H9 (cell line): ENCODE measurements at regions not wholly inside any gene's neighbourhood (a gene's known extent, or its start where the extent isn't known, plus 50 kb on each side); places are given as distances from the start of the nearest gene placed in this dataset.

Experiments used
- DNase-seq: peaks from one replicate; pipeline ENCODE4 v3.0.0-alpha.2; 2017
- H2AFZ ChIP-seq: one replicate; pipeline ENCODE4 v1.6.1; 2013; ENCODE audit warnings: mild to moderate bottlenecking, low read length, control low read depth, moderate library complexity
- H2AK5ac ChIP-seq: 2 replicates; pipeline ENCODE4 v1.6.1; 2013; ENCODE audit warnings: low read length, control low read depth, mixed read lengths; ENCODE audit not compliant: insufficient read length
- H2BK120ac ChIP-seq: one replicate; pipeline ENCODE4 v1.6.1; 2013; ENCODE audit warnings: low read depth, mild to moderate bottlenecking, low read length, control low read depth, inconsistent platforms; ENCODE audit not compliant: poor library complexity, severe bottlenecking
- H2BK12ac ChIP-seq: 2 replicates; pipeline ENCODE4 v1.6.1; 2013; ENCODE audit warnings: low read length, control low read depth, mixed read lengths, low read depth; ENCODE audit not compliant: insufficient read length
- H2BK15ac ChIP-seq: 2 replicates; pipeline ENCODE4 v1.6.1; 2013; ENCODE audit warnings: low read depth, low read length, control low read depth
- H2BK20ac ChIP-seq: one replicate; pipeline ENCODE4 v1.6.1; 2013; ENCODE audit warnings: low read depth, mild to moderate bottlenecking, low read length, control low read depth, inconsistent platforms; ENCODE audit not compliant: poor library complexity, severe bottlenecking
- H2BK5ac ChIP-seq: 2 replicates; pipeline ENCODE4 v1.6.1; 2013; ENCODE audit warnings: low read length, control low read depth, mixed read lengths; ENCODE audit not compliant: insufficient read length
- H3K14ac ChIP-seq: 2 replicates; pipeline ENCODE4 v1.6.1; 2013; ENCODE audit warnings: low read length, control low read depth; ENCODE audit not compliant: insufficient read depth
- H3K18ac ChIP-seq: 2 replicates; pipeline ENCODE4 v1.6.1; 2013; ENCODE audit warnings: low read depth, mild to moderate bottlenecking, mixed read lengths, low read length, control low read depth; ENCODE audit not compliant: insufficient read length
- H3K23ac ChIP-seq: 2 replicates; pipeline ENCODE4 v1.6.1; 2013; ENCODE audit warnings: low read length, control low read depth, mixed read lengths, low read depth; ENCODE audit not compliant: insufficient read length
- H3K23me2 ChIP-seq: 2 replicates; pipeline ENCODE4 v1.6.1; 2013; ENCODE audit warnings: low read depth, mild to moderate bottlenecking, mixed read lengths, low read length, control low read depth; ENCODE audit not compliant: insufficient read length, poor library complexity, severe bottlenecking
- H3K27ac ChIP-seq: 2 replicates; pipeline ENCODE4 v1.5.1; 2013; ENCODE audit warnings: low read length, control low read depth, mixed read lengths, low read depth; ENCODE audit not compliant: insufficient read length
- H3K27me3 ChIP-seq: 2 replicates; pipeline ENCODE4 v1.6.1; 2013; ENCODE audit warnings: low read length, control low read depth, inconsistent platforms; ENCODE audit not compliant: insufficient read depth
- H3K4ac ChIP-seq: 2 replicates; pipeline ENCODE4 v1.6.1; 2013; ENCODE audit warnings: low read depth, mild to moderate bottlenecking, control low read depth, inconsistent platforms, low read length, moderate library complexity
- H3K4me1 ChIP-seq: 2 replicates; pipeline ENCODE4 v1.6.1; 2013; ENCODE audit warnings: low read length, control low read depth, inconsistent platforms; ENCODE audit not compliant: insufficient read depth
- H3K4me2 ChIP-seq: 2 replicates; pipeline ENCODE4 v1.6.1; 2013; ENCODE audit warnings: low read length, control low read depth, mixed read lengths; ENCODE audit not compliant: insufficient read length, insufficient read depth
- H3K56ac ChIP-seq: 2 replicates; pipeline ENCODE4 v1.6.1; 2013; ENCODE audit warnings: low read depth, mild to moderate bottlenecking, mixed read lengths, low read length, control low read depth; ENCODE audit not compliant: insufficient read length
- H3K79me1 ChIP-seq: 2 replicates; pipeline ENCODE4 v1.6.1; 2013; ENCODE audit warnings: low read depth, mild to moderate bottlenecking, moderate library complexity, low read length, control low read depth, inconsistent platforms; ENCODE audit not compliant: insufficient read depth, poor library complexity, severe bottlenecking
- H3K79me2 ChIP-seq: 2 replicates; pipeline ENCODE4 v1.6.1; 2013; ENCODE audit warnings: low read length, control low read depth, inconsistent platforms; ENCODE audit not compliant: insufficient read depth
- H3K9ac ChIP-seq: 2 replicates; pipeline ENCODE4 v1.6.1; 2013; ENCODE audit warnings: low read length, control low read depth, mixed read lengths; ENCODE audit not compliant: insufficient read length; ENCODE audit errors: extremely low read depth
- H3K9me3 ChIP-seq: one replicate; pipeline ENCODE4 v1.6.1; 2013; ENCODE audit warnings: low read depth, low read length, inconsistent platforms; ENCODE audit not compliant: control insufficient read depth
- H3T11ph ChIP-seq: one replicate; pipeline ENCODE4 v1.6.1; 2013; ENCODE audit warnings: mild to moderate bottlenecking, low read length, control low read depth, inconsistent platforms
- H4K20me1 ChIP-seq: one replicate; pipeline ENCODE4 v1.6.1; 2013; ENCODE audit not compliant: control insufficient read depth, insufficient read length, insufficient read depth
- H4K5ac ChIP-seq: 2 replicates; pipeline ENCODE4 v1.6.1; 2013; ENCODE audit warnings: low read depth, mild to moderate bottlenecking, mixed read lengths, low read length, control low read depth; ENCODE audit not compliant: insufficient read length
- H4K8ac ChIP-seq: replicated peaks from 2 replicates; pipeline ENCODE4 v1.6.1; 2013; ENCODE audit warnings: low read length, control low read depth, mixed read lengths, low read depth; ENCODE audit not compliant: insufficient read length
- H4K91ac ChIP-seq: 2 replicates; pipeline ENCODE4 v1.6.1; 2013; ENCODE audit warnings: low read depth, mild to moderate bottlenecking, moderate library complexity, mixed read lengths, low read length, control low read depth; ENCODE audit not compliant: insufficient read length
- H3K27ac Mint-ChIP-seq, 3 experiments: 2 replicates in 2 of 3; 3 replicates in 1 of 3; pipeline ENCODE4 v1.8.0; 2020 to 2021; ENCODE audit warnings: mixed read lengths in 3 of 3, mild to moderate bottlenecking in 1 of 3, moderate library complexity in 1 of 3
- H3K27me3 Mint-ChIP-seq: 2 replicates; pipeline ENCODE4 v1.8.0; 2021; ENCODE audit warnings: low read depth, mild to moderate bottlenecking, moderate library complexity, mixed read lengths
- H3K36me3 Mint-ChIP-seq, 3 experiments: 2 replicates in 2 of 3; 3 replicates in 1 of 3; pipeline ENCODE4 v1.8.0; 2020 to 2021; ENCODE audit warnings: low read depth in 3 of 3, mixed read lengths in 3 of 3; ENCODE audit not compliant: insufficient read depth in 1 of 3
- H3K4me1 Mint-ChIP-seq, 2 experiments: 2 replicates each; pipeline ENCODE4 v1.8.0; 2020; ENCODE audit warnings: mixed read lengths in 2 of 2
- H3K4me3 Mint-ChIP-seq, 2 experiments: 2 replicates in 1 of 2; 3 replicates in 1 of 2; pipeline ENCODE4 v1.8.0; 2020 to 2021; ENCODE audit warnings: mild to moderate bottlenecking in 2 of 2, mixed read lengths in 2 of 2, moderate library complexity in 1 of 2
- H3K9me3 Mint-ChIP-seq, 2 experiments: 2 replicates in 1 of 2; 3 replicates in 1 of 2; pipeline ENCODE4 v1.8.0; 2020; ENCODE audit warnings: mild to moderate bottlenecking in 2 of 2, mixed read lengths in 2 of 2, moderate library complexity in 1 of 2
- CTCF ChIP-seq: fragments of 200-600 bp; sonication (generic); conservative IDR thresholded peaks from 3 replicates; pipeline ENCODE4 v1.8.0; 2021; ENCODE audit warnings: antibody characterized with exemption, mild to moderate bottlenecking
- WGBS: extraction: QIAGEN DNeasy Blood & Tissue Kit; methylation state at CpG from one replicate; pipeline ENCODE4 v1.1.7; 2013; ENCODE audit warnings: missing lambda C conversion rate, low lambda C conversion rate, mixed read lengths; ENCODE audit not compliant: insufficient read length; ENCODE audit errors: extremely low coverage; 5-methylcytosine and 5-hydroxymethylcytosine counted together

- Mint-ChIP-seq H3K4me3 (no peak overlapping the region), H3K27ac (no peak overlapping the region), H3K36me3 (peaks cover 3 to 4% (median 4%) of the 10 kb centered on the region in 3 experiments; a peak in 3 of 7 replicates), H3K9me3 (peaks cover 12% of the 10 kb centered on the region in 2 experiments; a peak in 3 of 5 replicates), H3K27me3 (no peaks in the 10 kb centered on the region; the same call in 1 of the 2 replicates), H3K4me1 (no peaks in the 10 kb centered on the region)
- no peak overlapping the region for H2AFZ ChIP-seq
- no peak overlapping the region for H2BK120ac ChIP-seq
- H3K4me1 ChIP-seq: no peaks in the 10 kb centered on the region
- H3K14ac ChIP-seq: no peak overlapping the region
- H2BK20ac ChIP-seq: no peak overlapping the region
- no peaks in the 10 kb centered on the region for H4K20me1 ChIP-seq
- no peaks in the 10 kb centered on the region for H3K27me3 ChIP-seq
- WGBS: no CpG with 5 or more reads among the region's 5 CpGs
- H4K91ac ChIP-seq: no peak overlapping the region
- no peak overlapping the region for H3K27ac ChIP-seq
- H2BK12ac ChIP-seq: no peak overlapping the region
- DNase-seq: no peak
- H2BK5ac ChIP-seq: no peak overlapping the region
- H3K4me2 ChIP-seq: no peak overlapping the region
- H3K79me2 ChIP-seq: no peaks in the 10 kb centered on the region
- H3K4ac ChIP-seq: no peak overlapping the region
- no peak overlapping the region for H2BK15ac ChIP-seq
- no peaks in the 10 kb centered on the region for H3K9me3 ChIP-seq
- H4K5ac ChIP-seq: no peak overlapping the region
- H3T11ph ChIP-seq: no peak overlapping the region
- H3K18ac ChIP-seq: no peak overlapping the region
- H3K56ac ChIP-seq: no peak overlapping the region
- no peak overlapping the region for H3K23ac ChIP-seq
- no peaks in the 10 kb centered on the region for H3K79me1 ChIP-seq
- no peaks in the 10 kb centered on the region for H3K23me2 ChIP-seq
- H3K9ac ChIP-seq: no peak overlapping the region
- no peak overlapping the region for H4K8ac ChIP-seq
- TF ChIP-seq CTCF: no peak
- no peak overlapping the region for H2AK5ac ChIP-seq
Observed at GRCh38 chr14:98599082-98599481, 672.9 kb downstream of the BCL11B start.
